Sigmoid colon (tissue), 4 donors: ENCODE measurements at regions not wholly inside any gene's neighbourhood (a gene's known extent, or its start where the extent isn't known, plus 50 kb on each side); places are given as distances from the start of the nearest gene placed in this dataset.
"Not testable (repeated sequence)": the region's sequence is repeated elsewhere in the genome, so short reads cannot be mapped to it uniquely, and the experiment has no call there.

Experiments used
- EP300 ChIP-seq, 4 donors: sonication (generic); formaldehyde crosslinking; IDR thresholded peaks; one replicate each; pipeline ENCODE4 v1.6.1; 2017; ENCODE audit warnings: antibody characterized with exemption in 4 of 4
- POLR2A ChIP-seq, 2 donors: fragments of 450-650 bp; IDR thresholded peaks; one replicate each; pipeline ENCODE4 v1.6.1; 2016; ENCODE audit warnings: antibody characterized with exemption in 2 of 2, mild to moderate bottlenecking in 2 of 2, moderate library complexity in 2 of 2
- POLR2AphosphoS5 ChIP-seq, 4 donors: sonication (generic); formaldehyde crosslinking; IDR thresholded peaks; one replicate each; pipeline ENCODE4 v1.6.1; 2017; ENCODE audit warnings: antibody characterized with exemption in 4 of 4
- TF ChIP-seq, protein P1 (sequence below), 4 experiments: fragments of 450-650 bp in 3 of 4; fragments of 200-600 bp in 1 of 4; IDR thresholded peaks; one replicate each; pipeline ENCODE4 v1.5.1; 2016 to 2019; ENCODE audit warnings: antibody characterized with exemption in 4 of 4, mild to moderate bottlenecking in 3 of 4, moderate library complexity in 2 of 4

GRCh38 chr7:119968411-119968810, 304.6 kb upstream of the KCND2 start:
- TF ChIP-seq, protein P1, sequence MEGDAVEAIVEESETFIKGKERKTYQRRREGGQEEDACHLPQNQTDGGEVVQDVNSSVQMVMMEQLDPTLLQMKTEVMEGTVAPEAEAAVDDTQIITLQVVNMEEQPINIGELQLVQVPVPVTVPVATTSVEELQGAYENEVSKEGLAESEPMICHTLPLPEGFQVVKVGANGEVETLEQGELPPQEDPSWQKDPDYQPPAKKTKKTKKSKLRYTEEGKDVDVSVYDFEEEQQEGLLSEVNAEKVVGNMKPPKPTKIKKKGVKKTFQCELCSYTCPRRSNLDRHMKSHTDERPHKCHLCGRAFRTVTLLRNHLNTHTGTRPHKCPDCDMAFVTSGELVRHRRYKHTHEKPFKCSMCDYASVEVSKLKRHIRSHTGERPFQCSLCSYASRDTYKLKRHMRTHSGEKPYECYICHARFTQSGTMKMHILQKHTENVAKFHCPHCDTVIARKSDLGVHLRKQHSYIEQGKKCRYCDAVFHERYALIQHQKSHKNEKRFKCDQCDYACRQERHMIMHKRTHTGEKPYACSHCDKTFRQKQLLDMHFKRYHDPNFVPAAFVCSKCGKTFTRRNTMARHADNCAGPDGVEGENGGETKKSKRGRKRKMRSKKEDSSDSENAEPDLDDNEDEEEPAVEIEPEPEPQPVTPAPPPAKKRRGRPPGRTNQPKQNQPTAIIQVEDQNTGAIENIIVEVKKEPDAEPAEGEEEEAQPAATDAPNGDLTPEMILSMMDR (IDR thresholded peaks at IDR 0.05) = not testable (repeated sequence)
- not testable (repeated sequence) for TF ChIP-seq POLR2AphosphoS5, POLR2A, EP300 (IDR thresholded peaks at IDR 0.05)
